Kidney (tissue), 13 donors: ENCODE measurements at regions not wholly inside any gene's neighbourhood (a gene's known extent, or its start where the extent isn't known, plus 50 kb on each side); places are given as distances from the start of the nearest gene placed in this dataset.
A peak's percentile ranks its signal among the peaks of the same experiment; 100 is the strongest.

Experiments
- DNase-seq, 5 donors: peaks; one replicate each; pipeline ENCODE4 v3.0.0-alpha.2; 2013 to 2020
- FAIRE-seq: peaks from 2 replicates; lab custom pipeline; 2012; peaks lifted over from hg19 to GRCh38; lab: Jason Lieb, UNC
- H3K27ac ChIP-seq, 2 donors: one replicate each; pipeline ENCODE4 v1.7.0; 2013; ENCODE audit warnings: low read depth in 2 of 2, low read length in 2 of 2, inconsistent platforms in 1 of 2
- H3K27me3 ChIP-seq: one replicate; pipeline ENCODE4 v1.7.1; 2013; ENCODE audit warnings: low read length, inconsistent platforms; ENCODE audit not compliant: control insufficient read depth, insufficient read depth
- H3K36me3 ChIP-seq, 3 donors: one replicate each; pipeline versions ENCODE4 v1.7.0 to v1.7.1; 2013; ENCODE audit warnings: low read length in 3 of 3, control low read depth in 1 of 3, inconsistent platforms in 1 of 3; ENCODE audit not compliant: insufficient read depth in 3 of 3, control insufficient read depth in 2 of 3
- H3K4me1 ChIP-seq, 3 donors: one replicate each; pipeline versions ENCODE4 v1.7.0 to v1.7.1; 2013; ENCODE audit warnings: low read length in 3 of 3, inconsistent platforms in 1 of 3, low read depth in 1 of 3; ENCODE audit not compliant: control insufficient read depth in 2 of 3, insufficient read depth in 2 of 3
- H3K4me3 ChIP-seq, 3 donors: one replicate each; pipeline versions ENCODE4 v1.7.0 to v1.8.1; 2013; ENCODE audit warnings: low read length in 3 of 3, control low read depth in 1 of 3, inconsistent platforms in 1 of 3
- H3K9ac ChIP-seq, 3 donors: one replicate each; pipeline versions ENCODE4 v1.7.0 to v1.7.1; 2013; ENCODE audit warnings: low read length in 3 of 3, control low read depth in 1 of 3, inconsistent platforms in 1 of 3
- H3K9me3 ChIP-seq, 3 donors: one replicate each; pipeline versions ENCODE4 v1.7.0 to v1.7.1; 2013; ENCODE audit warnings: low read length in 3 of 3, control low read depth in 1 of 3, inconsistent platforms in 1 of 3; ENCODE audit not compliant: control insufficient read depth in 2 of 3, insufficient read depth in 1 of 3
- intact Hi-C: fragments of 100-400 bp; cut with DNase I; formaldehyde crosslinking; loops from one replicate; pipeline ENCODE4 v1.11.1; 2022
- TF ChIP-seq, protein P1 (sequence below): IDR thresholded peaks from 3 replicates; pipeline ENCODE4 v1.5.1; 2012; ENCODE audit warnings: mild to moderate bottlenecking, moderate library complexity, borderline replicate concordance; ENCODE audit not compliant: insufficient read depth; ENCODE audit errors: extremely low read depth
- donor health status: control.
- donor health status: control.
- donor health status: control.
- donor health status: control.
- donor health status: control.
- donor health status: DM: yes; HTN: yes; CAD: no.
- donor health status: Normal renal cell carcinoma (clear cell type).

DNA sequence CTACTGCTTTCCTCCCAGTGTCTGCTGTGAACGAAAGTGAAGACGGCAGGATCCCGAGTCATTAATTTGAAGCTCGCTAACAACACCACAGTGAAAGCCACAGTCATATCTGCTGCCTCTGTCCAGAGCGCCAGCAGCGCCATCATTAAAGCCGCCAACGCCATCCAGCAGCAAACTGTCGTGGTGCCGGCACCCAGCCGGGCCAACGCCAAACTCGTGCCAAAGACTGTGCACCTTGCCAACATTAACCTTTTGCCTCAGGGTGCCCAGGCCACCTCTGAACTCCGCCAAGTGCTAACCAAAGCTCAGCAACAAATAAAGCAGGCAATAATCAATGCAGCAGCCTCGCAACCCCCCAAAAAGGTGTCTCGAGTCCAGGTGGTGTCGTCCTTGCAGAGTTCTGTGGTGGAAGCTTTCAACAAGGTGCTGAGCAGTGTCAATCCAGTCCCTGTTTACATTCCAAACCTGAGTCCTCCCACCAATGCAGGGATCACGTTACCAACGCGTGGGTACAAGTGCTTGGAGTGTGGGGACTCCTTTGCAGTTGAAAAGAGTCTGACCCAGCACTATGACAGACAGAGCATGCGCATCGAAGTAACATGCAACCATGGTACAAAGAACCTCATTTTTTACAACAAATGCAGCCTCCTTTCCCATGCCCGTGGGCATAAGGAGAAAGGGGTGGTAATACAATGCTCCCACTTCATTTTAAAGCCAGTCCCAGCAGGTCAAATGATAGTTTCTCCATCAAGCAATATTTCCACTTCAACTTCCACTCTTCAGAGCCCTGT, 94.8 kb upstream of the KCNMA1 start:
- Histone ChIP-seq H3K9ac (no peak overlapping the region), H3K4me3 (no peak overlapping the region), H3K27me3 (no peaks in the 10 kb centered on the region), H3K27ac (no peak overlapping the region), H3K9me3 (no peaks in the 10 kb centered on the region), H3K4me1 (no peaks in the 10 kb centered on the region), H3K36me3 (no peaks in the 10 kb centered on the region)
- no peak for FAIRE-seq
- TF ChIP-seq, protein P1, sequence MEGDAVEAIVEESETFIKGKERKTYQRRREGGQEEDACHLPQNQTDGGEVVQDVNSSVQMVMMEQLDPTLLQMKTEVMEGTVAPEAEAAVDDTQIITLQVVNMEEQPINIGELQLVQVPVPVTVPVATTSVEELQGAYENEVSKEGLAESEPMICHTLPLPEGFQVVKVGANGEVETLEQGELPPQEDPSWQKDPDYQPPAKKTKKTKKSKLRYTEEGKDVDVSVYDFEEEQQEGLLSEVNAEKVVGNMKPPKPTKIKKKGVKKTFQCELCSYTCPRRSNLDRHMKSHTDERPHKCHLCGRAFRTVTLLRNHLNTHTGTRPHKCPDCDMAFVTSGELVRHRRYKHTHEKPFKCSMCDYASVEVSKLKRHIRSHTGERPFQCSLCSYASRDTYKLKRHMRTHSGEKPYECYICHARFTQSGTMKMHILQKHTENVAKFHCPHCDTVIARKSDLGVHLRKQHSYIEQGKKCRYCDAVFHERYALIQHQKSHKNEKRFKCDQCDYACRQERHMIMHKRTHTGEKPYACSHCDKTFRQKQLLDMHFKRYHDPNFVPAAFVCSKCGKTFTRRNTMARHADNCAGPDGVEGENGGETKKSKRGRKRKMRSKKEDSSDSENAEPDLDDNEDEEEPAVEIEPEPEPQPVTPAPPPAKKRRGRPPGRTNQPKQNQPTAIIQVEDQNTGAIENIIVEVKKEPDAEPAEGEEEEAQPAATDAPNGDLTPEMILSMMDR = no peak
- intact Hi-C loops = no loop called here
- peak in 3 of 5 donors; percentile 33 to 55 (median 52) for DNase-seq

DNA sequence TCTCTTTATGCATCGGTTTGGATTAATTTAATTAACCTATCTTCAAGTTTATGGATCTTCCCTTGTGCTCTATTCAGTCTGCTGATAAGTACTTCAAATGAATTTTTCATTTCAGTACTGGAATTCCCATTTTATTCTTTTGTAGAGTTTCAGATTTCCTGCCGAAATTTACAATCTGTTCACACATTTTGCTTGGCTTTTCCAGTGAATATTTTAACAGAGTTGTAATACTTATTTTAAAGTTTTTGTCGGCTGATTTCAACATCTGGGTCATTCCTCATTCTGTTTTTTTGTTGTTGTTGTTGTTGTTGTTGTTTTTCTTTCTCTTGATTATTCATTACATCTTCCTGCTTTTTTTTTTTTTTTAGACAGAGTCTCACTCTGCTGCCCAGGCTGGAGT, 89.9 kb upstream of the KCNMA1 start:
- Histone ChIP-seq H3K27ac (no peak overlapping the region), H3K4me3 (no peak overlapping the region), H3K27me3 (no peaks in the 10 kb centered on the region), H3K9ac (no peak overlapping the region), H3K4me1 (no peaks in the 10 kb centered on the region), H3K36me3 (no peaks in the 10 kb centered on the region), H3K9me3 (no peaks in the 10 kb centered on the region)
- no peak for FAIRE-seq
- TF ChIP-seq, protein P1 = no peak
- no peak for DNase-seq
- intact Hi-C loops = no loop called here

DNA sequence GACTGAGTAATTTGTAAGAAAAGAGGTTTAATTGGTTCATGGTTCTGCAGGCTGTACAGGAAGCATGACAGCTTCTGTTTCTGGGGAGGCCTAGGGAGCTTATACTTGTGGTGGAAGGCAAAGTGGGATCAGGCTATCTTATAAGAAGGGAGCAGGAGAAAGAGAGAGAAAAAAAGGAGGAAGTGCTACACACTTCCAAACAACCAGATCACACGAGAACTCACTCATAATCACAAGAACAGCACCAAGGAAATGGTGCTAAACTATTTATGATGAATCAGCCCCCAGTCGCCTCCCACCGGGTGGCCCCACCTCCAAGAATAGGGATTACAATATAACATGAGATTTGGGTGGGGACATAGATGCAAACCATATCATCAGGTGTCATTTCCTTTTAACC, 89.1 kb upstream of the KCNMA1 start:
- no peak for DNase-seq
- TF ChIP-seq, protein P1 = no peak
- Histone ChIP-seq H3K9ac (no peak overlapping the region), H3K27ac (no peak overlapping the region), H3K4me3 (no peak overlapping the region), H3K36me3 (no peaks in the 10 kb centered on the region), H3K4me1 (no peaks in the 10 kb centered on the region), H3K9me3 (no peaks in the 10 kb centered on the region), H3K27me3 (no peaks in the 10 kb centered on the region)
- intact Hi-C loops = no loop called here
- no peak for FAIRE-seq
